Adrenal gland (tissue), 9 donors: ENCODE measurements at regions not wholly inside any gene's neighbourhood (a gene's known extent, or its start where the extent isn't known, plus 50 kb on each side); places are given as distances from the start of the nearest gene placed in this dataset.

ENCODE experiments used
- DNase-seq, 7 donors: peaks; one replicate each; pipeline ENCODE4 v3.0.0-alpha.2; 2019 to 2020
- H3K27ac ChIP-seq, 5 donors: fragments of 200-600 bp; sonication (generic) in 4 of 5; 1 replicate in 3 of 5; 2 replicates in 2 of 5; pipeline versions ENCODE4 v1.5.1 to v1.8.0; 2016 to 2020; ENCODE audit warnings: mild to moderate bottlenecking in 1 of 5
- H3K27me3 ChIP-seq: fragments of 200-600 bp; 2 replicates; pipeline ENCODE4 v1.8.0; 2021
- H3K36me3 ChIP-seq, 2 donors: fragments of 200-600 bp; replicated peaks in 1 of 2; 1 replicate in 1 of 2; 2 replicates in 1 of 2; pipeline versions ENCODE4 v1.5.1 to v1.8.0; 2018 to 2022
- H3K4me1 ChIP-seq, 2 donors: fragments of 200-600 bp; replicated peaks in 1 of 2; 1 replicate in 1 of 2; 2 replicates in 1 of 2; pipeline versions ENCODE4 v1.5.1 to v1.8.0; 2018 to 2021
- H3K4me3 ChIP-seq, 4 donors: fragments of 200-600 bp; sonication (generic) in 3 of 4; one replicate each; pipeline ENCODE4 v1.5.1; 2016 to 2018
- H3K9me3 ChIP-seq, 3 donors: fragments of 200-600 bp; sonication (generic) in 1 of 3; replicated peaks in 1 of 3; 1 replicate in 2 of 3; 2 replicates in 1 of 3; pipeline versions ENCODE4 v1.5.1 to v1.8.0; 2016 to 2021
- POLR2A ChIP-seq, 2 donors: fragments of 450-650 bp; IDR thresholded peaks; one replicate each; pipeline ENCODE4 v1.6.1; 2017; ENCODE audit warnings: antibody characterized with exemption in 2 of 2, mild to moderate bottlenecking in 2 of 2, moderate library complexity in 1 of 2
- WGBS, 4 donors: extraction: QIAGEN DNeasy Blood & Tissue Kit in 2 of 4; methylation state at CpG; one replicate each; pipeline versions ENCODE4 v1.1.5 to v1.1.7; 2013 to 2017; 5-methylcytosine and 5-hydroxymethylcytosine counted together
- intact Hi-C, 2 donors: fragments of 100-400 bp; cut with DNase I; formaldehyde crosslinking; loops; one replicate each; pipeline versions ENCODE4 v1.14.1 to v1.15.0; 2022 to 2023
- TF ChIP-seq, protein P1 (sequence below), 6 experiments: fragments of 450-650 bp in 4 of 6; fragments of 200-600 bp in 2 of 6; sonication (generic) in 1 of 6; IDR thresholded peaks; 1 replicate in 5 of 6; 2 replicates in 1 of 6; pipeline versions ENCODE4 v1.5.1 to v1.8.0; 2016 to 2021; ENCODE audit warnings: antibody characterized with exemption in 6 of 6, mild to moderate bottlenecking in 2 of 6, moderate library complexity in 1 of 6
- donor health status: healthy with polysubstance abuse.
- donor health status: Bipolar disorder and iron deficiency.
- donor health status: DM: yes; HTN: yes; CAD: no.
- donor health status: DM: no; HTN: no; CAD: no.
- donor health status: DM: no; HTN: no; CAD: no.

DNA sequence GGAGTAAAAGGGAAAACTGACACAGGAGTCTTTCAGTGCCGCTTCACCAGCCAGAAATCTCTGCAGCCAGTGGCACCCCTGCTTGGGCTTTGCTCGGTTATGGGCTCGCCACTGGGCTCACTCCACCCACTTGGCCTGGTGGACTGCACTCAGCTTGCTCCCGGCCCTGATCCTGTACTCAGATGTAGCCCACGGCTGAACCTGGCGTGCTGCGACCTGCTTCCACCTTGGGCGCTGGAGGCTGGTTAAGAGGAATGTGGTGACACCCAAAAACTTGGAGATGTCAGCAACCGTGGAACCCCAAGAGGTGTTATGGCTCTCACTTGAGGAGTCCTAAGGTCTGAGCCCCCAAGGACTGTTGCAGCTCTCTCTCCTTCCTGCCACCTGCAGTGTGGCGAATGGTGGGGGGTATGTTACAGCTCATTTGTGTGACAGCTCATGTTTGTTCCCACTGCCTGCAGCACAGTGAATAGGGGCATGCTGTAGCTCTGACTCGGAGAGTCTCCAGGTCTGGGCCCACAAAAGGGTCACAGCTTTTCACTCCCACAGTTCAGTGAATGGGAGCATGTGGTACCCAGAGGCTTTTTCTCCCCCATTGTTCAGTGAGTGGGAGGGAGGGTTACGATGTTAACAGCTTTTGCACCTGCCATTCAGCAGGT, 1124.5 kb upstream of the ATXN8OS start:
- WGBS, 4 donors, result 73 to 95% (median 82%) methylated on average over 10 to 12 of the region's 12 CpGs
- H3K36me3 ChIP-seq, result no peaks in the 10 kb centered on the region
- TF ChIP-seq, protein P1, sequence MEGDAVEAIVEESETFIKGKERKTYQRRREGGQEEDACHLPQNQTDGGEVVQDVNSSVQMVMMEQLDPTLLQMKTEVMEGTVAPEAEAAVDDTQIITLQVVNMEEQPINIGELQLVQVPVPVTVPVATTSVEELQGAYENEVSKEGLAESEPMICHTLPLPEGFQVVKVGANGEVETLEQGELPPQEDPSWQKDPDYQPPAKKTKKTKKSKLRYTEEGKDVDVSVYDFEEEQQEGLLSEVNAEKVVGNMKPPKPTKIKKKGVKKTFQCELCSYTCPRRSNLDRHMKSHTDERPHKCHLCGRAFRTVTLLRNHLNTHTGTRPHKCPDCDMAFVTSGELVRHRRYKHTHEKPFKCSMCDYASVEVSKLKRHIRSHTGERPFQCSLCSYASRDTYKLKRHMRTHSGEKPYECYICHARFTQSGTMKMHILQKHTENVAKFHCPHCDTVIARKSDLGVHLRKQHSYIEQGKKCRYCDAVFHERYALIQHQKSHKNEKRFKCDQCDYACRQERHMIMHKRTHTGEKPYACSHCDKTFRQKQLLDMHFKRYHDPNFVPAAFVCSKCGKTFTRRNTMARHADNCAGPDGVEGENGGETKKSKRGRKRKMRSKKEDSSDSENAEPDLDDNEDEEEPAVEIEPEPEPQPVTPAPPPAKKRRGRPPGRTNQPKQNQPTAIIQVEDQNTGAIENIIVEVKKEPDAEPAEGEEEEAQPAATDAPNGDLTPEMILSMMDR (IDR thresholded peaks at IDR 0.05), result no peak
- TF ChIP-seq POLR2A (IDR thresholded peaks at IDR 0.05), result no peak
- intact Hi-C loops, result no loop called here
- H3K9me3 ChIP-seq, result no peaks in the 10 kb centered on the region
- H3K27me3 ChIP-seq, result no peaks in the 10 kb centered on the region
- DNase-seq, result no peak
- no peak overlapping the region for H3K4me3 ChIP-seq
- no peaks in the 10 kb centered on the region for H3K4me1 ChIP-seq
- H3K27ac ChIP-seq, result no peak overlapping the region

DNA sequence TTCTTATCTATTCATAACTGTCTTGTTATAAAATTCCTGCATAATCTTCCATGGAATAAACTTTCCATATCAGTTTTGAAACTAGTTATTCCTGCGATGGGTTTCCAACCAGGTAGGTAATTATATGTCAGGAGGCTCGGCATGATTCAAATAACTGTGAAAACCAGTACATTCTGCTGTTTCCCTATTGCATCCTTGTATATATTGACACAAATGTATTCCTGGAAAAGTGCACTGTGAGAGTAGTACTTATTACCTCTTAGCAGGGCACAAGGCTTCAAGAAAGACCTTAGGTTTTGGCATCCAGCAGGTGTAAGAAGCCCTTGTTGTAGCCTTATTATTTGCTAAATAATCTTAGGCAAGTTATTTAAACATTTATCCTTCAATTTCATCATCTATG, 1131.3 kb upstream of the ATXN8OS start:
- Histone ChIP-seq H3K9me3 (no peaks in the 10 kb centered on the region), H3K27me3 (no peaks in the 10 kb centered on the region), H3K4me1 (no peaks in the 10 kb centered on the region), H3K36me3 (no peaks in the 10 kb centered on the region), H3K4me3 (no peak overlapping the region), H3K27ac (no peak overlapping the region)
- 58 to 80% (median 75%) methylated on average over 2 of the region's 2 CpGs for WGBS, 4 donors
- DNase-seq, result no peak
- TF ChIP-seq, protein P1 (IDR thresholded peaks at IDR 0.05), result no peak
- TF ChIP-seq POLR2A (IDR thresholded peaks at IDR 0.05), result no peak
- intact Hi-C loops, result no loop called here

DNA sequence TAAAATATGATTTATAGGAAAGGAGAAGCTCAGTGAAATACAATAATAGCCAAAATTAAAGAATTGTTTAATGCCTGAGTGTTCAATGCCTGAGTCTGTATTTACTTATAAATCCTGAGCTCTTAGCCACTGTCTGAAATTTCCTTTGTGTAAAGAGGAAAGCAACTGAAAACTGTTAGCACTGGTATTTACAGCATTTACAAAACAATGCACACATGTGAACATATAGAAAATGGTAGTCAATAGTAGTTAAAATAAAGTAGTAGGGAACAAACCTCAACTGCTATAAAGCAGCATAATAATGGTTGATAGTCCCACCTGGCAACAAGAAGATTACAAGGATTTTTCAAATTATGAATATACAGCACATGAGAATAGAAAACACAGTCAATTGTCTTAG, 1137.1 kb upstream of the ATXN8OS start:
- no peak for TF ChIP-seq POLR2A (IDR thresholded peaks at IDR 0.05)
- TF ChIP-seq, protein P1 (IDR thresholded peaks at IDR 0.05), result no peak
- Histone ChIP-seq H3K36me3 (no peaks in the 10 kb centered on the region), H3K27ac (no peak overlapping the region), H3K4me3 (no peak overlapping the region), H3K4me1 (no peaks in the 10 kb centered on the region), H3K9me3 (no peaks in the 10 kb centered on the region), H3K27me3 (no peaks in the 10 kb centered on the region)
- no peak for DNase-seq
- intact Hi-C loops, result no loop called here

DNA sequence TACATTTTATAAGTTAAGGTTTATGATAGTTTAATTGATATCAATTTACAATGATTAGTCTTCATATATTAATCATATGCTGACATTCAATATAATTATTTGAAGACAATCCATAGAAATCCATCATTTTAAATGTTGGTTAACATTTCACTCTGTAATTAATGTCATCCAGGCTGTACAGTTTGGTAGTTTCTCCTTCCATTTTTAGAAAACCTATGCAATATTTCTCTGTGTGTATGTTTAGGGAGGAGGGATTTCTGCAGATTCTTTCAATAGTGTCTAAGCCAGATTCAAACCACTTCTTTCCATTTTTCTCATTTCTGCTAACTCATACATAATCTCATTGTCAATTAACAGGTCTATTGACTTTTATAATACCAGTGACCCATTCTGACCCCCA, 1159.0 kb upstream of the ATXN8OS start:
- TF ChIP-seq, protein P1 (IDR thresholded peaks at IDR 0.05), result no peak
- no peak for TF ChIP-seq POLR2A (IDR thresholded peaks at IDR 0.05)
- Histone ChIP-seq H3K9me3 (no peaks in the 10 kb centered on the region), H3K27me3 (no peaks in the 10 kb centered on the region), H3K4me1 (no peaks in the 10 kb centered on the region), H3K4me3 (no peak overlapping the region), H3K27ac (no peak overlapping the region), H3K36me3 (no peaks in the 10 kb centered on the region)
- DNase-seq, result no peak
- intact Hi-C loops, result no loop called here
